ENCODE measurements at regions not wholly inside any gene's neighbourhood (a gene's known extent, or its start where the extent isn't known, plus 50 kb on each side); places are given as distances from the start of the nearest gene placed in this dataset.

GRCh38 chr3:103247459-103247858, 812.6 kb downstream of the ZPLD1 start:
- TF ChIP-seq CTCF (IDR thresholded peaks at IDR 0.05; ENCODE audit: borderline replicate concordance, extremely low read depth, low read length, poor library complexity, severe bottlenecking), result no peak
- no peak for TF ChIP-seq EZH2 (IDR thresholded peaks at IDR 0.05; ENCODE audit: borderline replicate concordance, low read depth, low read length, severe bottlenecking)
